ENCODE measurements at regions not wholly inside any gene's neighbourhood (a gene's known extent, or its start where the extent isn't known, plus 50 kb on each side); places are given as distances from the start of the nearest gene placed in this dataset.

- Histone ChIP-seq H3K9me3 (no peaks in the 10 kb centered on the region), H3K27ac (no peak overlapping the region), H3K27me3 (no peaks in the 10 kb centered on the region), H3K4me3 (no peak overlapping the region), H3K4me1 (peaks cover 0 to 6% (median 0%) of the 10 kb centered on the region in 3 donors), H3K36me3 (no peaks in the 10 kb centered on the region)
- ATAC-seq, result no peak
- TF ChIP-seq CTCF (IDR thresholded peaks at IDR 0.05) (no peak), EP300 (IDR thresholded peaks at IDR 0.05) (no peak), POLR2A (IDR thresholded peaks at IDR 0.05) (no peak), POLR2AphosphoS5 (IDR thresholded peaks at IDR 0.05) (no peak)
These were observed 127.9 kb downstream of the KCTD12 start for GRCh38 chr13:76758257-76758656.

- H3K9me3 ChIP-seq, result no peaks in the 10 kb centered on the region
- no peak for ATAC-seq
- TF ChIP-seq POLR2AphosphoS5 (IDR thresholded peaks at IDR 0.05) (no peak), CTCF (IDR thresholded peaks at IDR 0.05) (no peak), EP300 (IDR thresholded peaks at IDR 0.05) (no peak), POLR2A (IDR thresholded peaks at IDR 0.05) (no peak)
- no peaks in the 10 kb centered on the region for H3K4me1 ChIP-seq
- no peak overlapping the region for H3K4me3 ChIP-seq
- no peaks in the 10 kb centered on the region for H3K27me3 ChIP-seq
- H3K27ac ChIP-seq, result no peak overlapping the region
- WGBS, 2 donors (ENCODE audit: low coverage in 1 of 2), result 71 to 90% methylated on average over 1 to 2 of the region's 2 CpGs
- H3K36me3 ChIP-seq, result no peaks in the 10 kb centered on the region
These were observed 129.8 kb downstream of the KCTD12 start for GRCh38 chr13:76756451-76756850.

- no peaks in the 10 kb centered on the region for H3K36me3 ChIP-seq
- H3K4me3 ChIP-seq, result no peak overlapping the region
- no peaks in the 10 kb centered on the region for H3K27me3 ChIP-seq
- H3K4me1 ChIP-seq, result no peaks in the 10 kb centered on the region
- no peaks in the 10 kb centered on the region for H3K9me3 ChIP-seq
- no peak overlapping the region for H3K27ac ChIP-seq
- TF ChIP-seq POLR2A (IDR thresholded peaks at IDR 0.05), result no peak
- TF ChIP-seq POLR2AphosphoS5 (IDR thresholded peaks at IDR 0.05), result peak; percentile 9
- ATAC-seq, result peak; percentile 51
- WGBS, 2 donors (ENCODE audit: low coverage in 1 of 2), result 46 to 60% methylated on average over 2 to 4 of the region's 4 CpGs
These were observed 131.8 kb downstream of the KCTD12 start for GRCh38 chr13:76754414-76754813.

GRCh38 chr13:76751278-76751677 is 134.9 kb downstream of the KCTD12 start:
- ATAC-seq, result no peak
- Histone ChIP-seq H3K4me1 (no peaks in the 10 kb centered on the region), H3K27me3 (no peaks in the 10 kb centered on the region), H3K27ac (no peak overlapping the region), H3K36me3 (no peaks in the 10 kb centered on the region), H3K4me3 (no peak overlapping the region), H3K9me3 (no peaks in the 10 kb centered on the region)
- WGBS, 2 donors (ENCODE audit: low coverage in 1 of 2), result 84 to 87% methylated on average over 3 of the region's 3 CpGs
- TF ChIP-seq POLR2A (IDR thresholded peaks at IDR 0.05) (no peak), CTCF (IDR thresholded peaks at IDR 0.05) (no peak), EP300 (IDR thresholded peaks at IDR 0.05) (no peak), POLR2AphosphoS5 (IDR thresholded peaks at IDR 0.05) (no peak)

- TF ChIP-seq EP300 (IDR thresholded peaks at IDR 0.05), result no peak
- TF ChIP-seq POLR2AphosphoS5 (IDR thresholded peaks at IDR 0.05), result no peak
- no peak for TF ChIP-seq POLR2A (IDR thresholded peaks at IDR 0.05)
- TF ChIP-seq CTCF (IDR thresholded peaks at IDR 0.05), result no peak
- no peaks in the 10 kb centered on the region for H3K36me3 ChIP-seq
- no peak overlapping the region for H3K4me3 ChIP-seq
- no peak overlapping the region for H3K27ac ChIP-seq
- no peaks in the 10 kb centered on the region for H3K9me3 ChIP-seq
- no peaks in the 10 kb centered on the region for H3K27me3 ChIP-seq
- ATAC-seq, result no peak
- H3K4me1 ChIP-seq, result no peaks in the 10 kb centered on the region
These were observed 136.1 kb downstream of the KCTD12 start for GRCh38 chr13:76750126-76750525.
